Ishikawa (cell line): ENCODE measurements at regions not wholly inside any gene's neighbourhood (a gene's known extent, or its start where the extent isn't known, plus 50 kb on each side); places are given as distances from the start of the nearest gene placed in this dataset.

ENCODE experiments used
- CEBPB ChIP-seq: IDR thresholded peaks from 2 replicates; pipeline ENCODE4 v1.6.1; 2012
- CREB1 ChIP-seq: IDR thresholded peaks from 2 replicates; pipeline ENCODE4 v1.6.1; 2012; ENCODE audit warnings: low read depth
- EGR1 ChIP-seq: IDR thresholded peaks from 2 replicates; pipeline ENCODE4 v1.6.1; 2012
- EP300 ChIP-seq: IDR thresholded peaks from 2 replicates; pipeline ENCODE4 v1.6.1; 2012; ENCODE audit warnings: borderline replicate concordance
- FOXM1 ChIP-seq: IDR thresholded peaks from 2 replicates; pipeline ENCODE4 v1.6.1; 2012; ENCODE audit warnings: low read depth, borderline replicate concordance
- MAX ChIP-seq: IDR thresholded peaks from 2 replicates; pipeline ENCODE4 v1.6.1; 2012
- NFIC ChIP-seq: IDR thresholded peaks from 2 replicates; pipeline ENCODE4 v1.6.1; 2012
- RAD21 ChIP-seq: IDR thresholded peaks from 2 replicates; pipeline ENCODE4 v1.6.1; 2012; ENCODE audit warnings: low read depth
- REST ChIP-seq: IDR thresholded peaks from 2 replicates; pipeline ENCODE4 v1.6.1; 2012; ENCODE audit warnings: low read depth, mild to moderate bottlenecking
- TAF1 ChIP-seq: IDR thresholded peaks from 2 replicates; pipeline ENCODE4 v1.6.1; 2012; ENCODE audit warnings: low read depth, mild to moderate bottlenecking
- TCF12 ChIP-seq: IDR thresholded peaks from 2 replicates; pipeline ENCODE4 v1.6.1; 2012; ENCODE audit warnings: low read depth
- TEAD4 ChIP-seq: IDR thresholded peaks from 2 replicates; pipeline ENCODE4 v1.6.1; 2012
- USF1 ChIP-seq: IDR thresholded peaks from 2 replicates; pipeline ENCODE4 v1.6.1; 2012
- YY1 ChIP-seq: IDR thresholded peaks from 2 replicates; pipeline ENCODE4 v1.6.1; 2012; ENCODE audit warnings: low read depth
- ZBTB7A ChIP-seq: IDR thresholded peaks from 2 replicates; pipeline ENCODE4 v1.6.1; 2012; ENCODE audit warnings: low read depth

GRCh38 chr3:137329594-137329993 lies 371.8 kb downstream of the IL20RB start:
- TF ChIP-seq REST, result no peak
- no peak for TF ChIP-seq CEBPB
- TF ChIP-seq TAF1, result no peak
- TF ChIP-seq FOXM1, result no peak
- no peak for TF ChIP-seq USF1
- TF ChIP-seq NFIC, result no peak
- TF ChIP-seq EP300, result no peak
- TF ChIP-seq MAX, result no peak
- TF ChIP-seq RAD21, result no peak
- TF ChIP-seq CREB1, result no peak
- TF ChIP-seq TCF12, result no peak
- TF ChIP-seq EGR1, result no peak
- TF ChIP-seq ZBTB7A, result no peak
- no peak for TF ChIP-seq TEAD4

- no peak for TF ChIP-seq ZBTB7A
- no peak for TF ChIP-seq TCF12
- TF ChIP-seq CEBPB, result no peak
- no peak for TF ChIP-seq EP300
- no peak for TF ChIP-seq CREB1
- TF ChIP-seq TAF1, result no peak
- no peak for TF ChIP-seq NFIC
- TF ChIP-seq MAX, result no peak
- no peak for TF ChIP-seq YY1
- TF ChIP-seq REST, result no peak
- TF ChIP-seq EGR1, result no peak
- no peak for TF ChIP-seq RAD21
- TF ChIP-seq TEAD4, result no peak
- no peak for TF ChIP-seq FOXM1
- no peak for TF ChIP-seq USF1
Observed at GRCh38 chr3:137330246-137330645, 372.5 kb downstream of the IL20RB start.

- no peak for TF ChIP-seq YY1
- no peak for TF ChIP-seq ZBTB7A
- TF ChIP-seq TAF1, result no peak
- no peak for TF ChIP-seq RAD21
- no peak for TF ChIP-seq EGR1
- TF ChIP-seq CEBPB, result no peak
- TF ChIP-seq REST, result no peak
Observed at GRCh38 chr3:137332297-137332696, 374.5 kb downstream of the IL20RB start.

GRCh38 chr3:137335478-137335877 lies 377.7 kb downstream of the IL20RB start:
- no peak for TF ChIP-seq USF1
- TF ChIP-seq EP300, result no peak
- TF ChIP-seq CEBPB, result no peak

- TF ChIP-seq CEBPB (no peak), EGR1 (no peak), RAD21 (no peak), CREB1 (no peak), USF1 (no peak), MAX (no peak), ZBTB7A (no peak), REST (no peak), EP300 (no peak), NFIC (no peak), TEAD4 (no peak), FOXM1 (no peak), TAF1 (no peak), TCF12 (no peak), YY1 (no peak)
Observed at GRCh38 chr3:137343283-137343682, 385.5 kb downstream of the IL20RB start.
